ENCODE measurements at regions not wholly inside any gene's neighbourhood (a gene's known extent, or its start where the extent isn't known, plus 50 kb on each side); places are given as distances from the start of the nearest gene placed in this dataset.
"Not testable (repeated sequence)": the region's sequence is repeated elsewhere in the genome, so short reads cannot be mapped to it uniquely, and the experiment has no call there.

GRCh38 chr14:25699981-25700380, 650.0 kb upstream of the STXBP6 start:
- no peak for DNase-seq

- DNase-seq, result no peak
These were observed 648.2 kb upstream of the STXBP6 start for GRCh38 chr14:25698111-25698510.

GRCh38 chr14:25696176-25696575, 646.2 kb upstream of the STXBP6 start:
- DNase-seq, result no peak

GRCh38 chr14:25685004-25685403, 635.1 kb upstream of the STXBP6 start:
- DNase-seq, result no peak

GRCh38 chr14:25680934-25681333, 631.0 kb upstream of the STXBP6 start:
- no peak for DNase-seq

- DNase-seq, result not testable (repeated sequence)
These were observed 630.6 kb upstream of the STXBP6 start for GRCh38 chr14:25680511-25680910.

- DNase-seq, result no peak
These were observed 627.2 kb upstream of the STXBP6 start for GRCh38 chr14:25677111-25677510.

- DNase-seq, result no peak
These were observed 617.4 kb upstream of the STXBP6 start for GRCh38 chr14:25667387-25667786.

- no peak for DNase-seq
These were observed 616.9 kb upstream of the STXBP6 start for GRCh38 chr14:25666877-25667276.

GRCh38 chr14:25658988-25659387, 609.0 kb upstream of the STXBP6 start:
- no peak for DNase-seq

- DNase-seq, result no peak
These were observed 580.5 kb upstream of the STXBP6 start for GRCh38 chr14:25630447-25630846.

GRCh38 chr14:25628978-25629377, 579.0 kb upstream of the STXBP6 start:
- DNase-seq, result no peak

GRCh38 chr14:25628390-25628789, 578.4 kb upstream of the STXBP6 start:
- DNase-seq, result no peak

GRCh38 chr14:25626986-25627385, 577.0 kb upstream of the STXBP6 start:
- DNase-seq, result no peak

- no peak for DNase-seq
These were observed 572.8 kb upstream of the STXBP6 start for GRCh38 chr14:25622763-25623162.

- no peak for DNase-seq
These were observed 570.6 kb upstream of the STXBP6 start for GRCh38 chr14:25620515-25620914.

GRCh38 chr14:25615174-25615573, 565.2 kb upstream of the STXBP6 start:
- DNase-seq, result no peak

GRCh38 chr14:25607192-25607591, 557.2 kb upstream of the STXBP6 start:
- no peak for DNase-seq

GRCh38 chr14:25602106-25602505, 552.2 kb upstream of the STXBP6 start:
- DNase-seq, result no peak

- no peak for DNase-seq
These were observed 538.8 kb upstream of the STXBP6 start for GRCh38 chr14:25588751-25589150.

GRCh38 chr14:25574628-25575325, 524.8 kb upstream of the STXBP6 start:
- no peak for DNase-seq

- DNase-seq, result no peak
These were observed 520.5 kb upstream of the STXBP6 start for GRCh38 chr14:25570483-25570882.

GRCh38 chr14:25557466-25557865, 507.5 kb upstream of the STXBP6 start:
- no peak for DNase-seq

GRCh38 chr14:25552826-25553225, 502.9 kb upstream of the STXBP6 start:
- no peak for DNase-seq

- no peak for DNase-seq
These were observed 501.7 kb upstream of the STXBP6 start for GRCh38 chr14:25551674-25552073.
